Neural crest cell (in vitro differentiated cells): ENCODE measurements at regions not wholly inside any gene's neighbourhood (a gene's known extent, or its start where the extent isn't known, plus 50 kb on each side); places are given as distances from the start of the nearest gene placed in this dataset.

Source experiments
- DNase-seq: peaks from one replicate; pipeline ENCODE4 v3.0.0; 2021; ENCODE audit warnings: low read depth, mixed read lengths, low spot score
- H3K27ac Mint-ChIP-seq: one replicate; pipeline ENCODE4 v1.8.0; 2021; ENCODE audit warnings: mild to moderate bottlenecking, mixed read lengths; ENCODE audit not compliant: unreplicated experiment
- H3K27me3 Mint-ChIP-seq: 2 replicates; pipeline ENCODE4 v1.8.0; 2021; ENCODE audit warnings: low read depth, mild to moderate bottlenecking, mixed read lengths
- H3K36me3 Mint-ChIP-seq: 2 replicates; pipeline ENCODE4 v1.8.0; 2021; ENCODE audit warnings: low read depth, mild to moderate bottlenecking, mixed read lengths
- H3K4me1 Mint-ChIP-seq: 2 replicates; pipeline ENCODE4 v1.8.0; 2021; ENCODE audit warnings: mixed read lengths
- H3K4me3 Mint-ChIP-seq: one replicate; pipeline ENCODE4 v1.8.0; 2021; ENCODE audit warnings: mild to moderate bottlenecking, mixed read lengths
- H3K9me3 Mint-ChIP-seq: 2 replicates; pipeline ENCODE4 v1.8.0; 2021; ENCODE audit warnings: mixed read lengths
- TF ChIP-seq, protein P1 (sequence below): fragments of 200-600 bp; sonication (generic); conservative IDR thresholded peaks from 2 replicates; pipeline ENCODE4 v1.5.0; 2021; ENCODE audit warnings: antibody characterized with exemption, mild to moderate bottlenecking

DNA sequence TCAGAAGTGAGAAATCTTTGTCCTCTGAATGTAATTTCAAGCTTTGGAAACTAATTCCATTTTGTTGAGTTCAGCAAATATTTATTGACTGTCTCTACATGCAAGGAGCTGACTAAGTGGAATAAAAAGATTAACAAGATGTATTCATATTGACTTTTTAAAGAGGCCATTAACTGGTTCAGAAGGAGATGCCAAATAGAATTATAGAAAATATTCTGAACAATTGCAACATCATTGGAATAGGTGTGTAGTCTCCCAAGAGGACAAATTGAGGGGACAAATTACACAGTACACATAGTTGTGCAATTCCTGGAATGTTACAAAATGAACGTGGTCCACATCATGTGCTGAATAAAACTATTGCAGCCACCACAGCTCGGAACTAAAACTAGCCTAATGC, 224.2 kb downstream of the NPR3 start:
- Mint-ChIP-seq H3K36me3 (no peaks in the 10 kb centered on the region), H3K27me3 (no peaks in the 10 kb centered on the region), H3K9me3 (peaks cover 5% of the 10 kb centered on the region), H3K27ac (no peak overlapping the region), H3K4me1 (no peaks in the 10 kb centered on the region), H3K4me3 (no peak overlapping the region)
- TF ChIP-seq, protein P1, sequence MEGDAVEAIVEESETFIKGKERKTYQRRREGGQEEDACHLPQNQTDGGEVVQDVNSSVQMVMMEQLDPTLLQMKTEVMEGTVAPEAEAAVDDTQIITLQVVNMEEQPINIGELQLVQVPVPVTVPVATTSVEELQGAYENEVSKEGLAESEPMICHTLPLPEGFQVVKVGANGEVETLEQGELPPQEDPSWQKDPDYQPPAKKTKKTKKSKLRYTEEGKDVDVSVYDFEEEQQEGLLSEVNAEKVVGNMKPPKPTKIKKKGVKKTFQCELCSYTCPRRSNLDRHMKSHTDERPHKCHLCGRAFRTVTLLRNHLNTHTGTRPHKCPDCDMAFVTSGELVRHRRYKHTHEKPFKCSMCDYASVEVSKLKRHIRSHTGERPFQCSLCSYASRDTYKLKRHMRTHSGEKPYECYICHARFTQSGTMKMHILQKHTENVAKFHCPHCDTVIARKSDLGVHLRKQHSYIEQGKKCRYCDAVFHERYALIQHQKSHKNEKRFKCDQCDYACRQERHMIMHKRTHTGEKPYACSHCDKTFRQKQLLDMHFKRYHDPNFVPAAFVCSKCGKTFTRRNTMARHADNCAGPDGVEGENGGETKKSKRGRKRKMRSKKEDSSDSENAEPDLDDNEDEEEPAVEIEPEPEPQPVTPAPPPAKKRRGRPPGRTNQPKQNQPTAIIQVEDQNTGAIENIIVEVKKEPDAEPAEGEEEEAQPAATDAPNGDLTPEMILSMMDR: no peak
- DNase-seq: no peak

DNA sequence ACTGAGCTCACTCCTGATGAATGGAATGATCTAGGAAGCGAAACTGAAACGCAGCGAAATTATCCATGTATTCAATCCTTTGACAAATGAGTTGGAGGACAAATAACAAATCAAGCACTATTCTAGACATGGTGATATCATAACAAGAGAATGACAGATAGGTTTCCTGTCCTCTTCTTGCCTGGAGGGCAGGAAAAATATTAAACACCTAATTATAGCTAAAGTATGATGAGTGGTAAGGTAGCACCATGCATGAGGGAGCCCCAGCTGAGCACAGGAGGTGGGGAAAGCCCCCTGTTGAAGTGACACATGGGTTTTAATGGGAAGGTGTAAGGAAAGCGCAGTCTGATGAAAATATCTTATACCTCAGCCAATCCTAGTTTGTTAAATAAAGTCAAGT, 225.2 kb downstream of the NPR3 start:
- H3K27ac Mint-ChIP-seq: no peak overlapping the region
- DNase-seq: no peak
- no peaks in the 10 kb centered on the region for H3K4me1 Mint-ChIP-seq
- H3K4me3 Mint-ChIP-seq: no peak overlapping the region
- TF ChIP-seq, protein P1: no peak
- H3K36me3 Mint-ChIP-seq: no peaks in the 10 kb centered on the region
- H3K9me3 Mint-ChIP-seq: peaks cover 5% of the 10 kb centered on the region
- no peaks in the 10 kb centered on the region for H3K27me3 Mint-ChIP-seq

GRCh38 chr5:32942225-32942989, 231.3 kb downstream of the NPR3 start:
- H3K4me1 Mint-ChIP-seq: no peaks in the 10 kb centered on the region
- no peak for DNase-seq
- H3K9me3 Mint-ChIP-seq: no peaks in the 10 kb centered on the region
- no peak overlapping the region for H3K27ac Mint-ChIP-seq
- H3K4me3 Mint-ChIP-seq: no peak overlapping the region
- peaks cover 3% of the 10 kb centered on the region for H3K27me3 Mint-ChIP-seq
- H3K36me3 Mint-ChIP-seq: no peaks in the 10 kb centered on the region
- TF ChIP-seq, protein P1: peak; percentile 62

- H3K4me3 Mint-ChIP-seq: no peak overlapping the region
- H3K9me3 Mint-ChIP-seq: no peaks in the 10 kb centered on the region
- peaks cover 5% of the 10 kb centered on the region for H3K4me1 Mint-ChIP-seq
- H3K27me3 Mint-ChIP-seq: no peaks in the 10 kb centered on the region
- no peak for DNase-seq
- TF ChIP-seq, protein P1: no peak
- no peaks in the 10 kb centered on the region for H3K36me3 Mint-ChIP-seq
- no peak overlapping the region for H3K27ac Mint-ChIP-seq
Measured at GRCh38 chr5:32949286-32949970, 238.3 kb downstream of the NPR3 start.

DNA sequence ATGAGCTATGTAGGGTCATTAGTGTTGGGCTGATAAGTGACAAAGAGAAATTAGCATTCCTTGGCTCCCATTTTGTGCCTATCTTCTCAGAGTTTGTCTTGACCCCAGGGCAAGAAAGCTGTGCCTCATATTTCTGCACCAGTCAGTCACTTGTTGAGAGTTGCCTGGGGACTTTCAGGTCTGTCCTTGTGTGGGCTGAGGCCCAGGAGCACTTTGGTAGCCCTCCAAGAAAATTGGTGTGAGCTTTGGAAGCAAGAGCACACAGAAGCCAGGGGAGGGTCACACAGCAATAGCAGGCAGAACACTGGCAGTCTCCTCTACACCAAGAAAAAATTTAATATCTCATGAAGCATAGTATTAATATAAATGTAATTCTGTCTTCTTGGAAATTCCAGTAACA, 239.9 kb downstream of the NPR3 start:
- Mint-ChIP-seq H3K36me3 (no peaks in the 10 kb centered on the region), H3K27ac (no peak overlapping the region), H3K4me1 (peaks cover 5% of the 10 kb centered on the region), H3K27me3 (no peaks in the 10 kb centered on the region), H3K9me3 (no peaks in the 10 kb centered on the region), H3K4me3 (no peak overlapping the region)
- no peak for DNase-seq
- TF ChIP-seq, protein P1: no peak
